ENCODE measurements at regions not wholly inside any gene's neighbourhood (a gene's known extent, or its start where the extent isn't known, plus 50 kb on each side); places are given as distances from the start of the nearest gene placed in this dataset.
"Not testable (repeated sequence)": the region's sequence is repeated elsewhere in the genome, so short reads cannot be mapped to it uniquely, and the experiment has no call there.

DNA sequence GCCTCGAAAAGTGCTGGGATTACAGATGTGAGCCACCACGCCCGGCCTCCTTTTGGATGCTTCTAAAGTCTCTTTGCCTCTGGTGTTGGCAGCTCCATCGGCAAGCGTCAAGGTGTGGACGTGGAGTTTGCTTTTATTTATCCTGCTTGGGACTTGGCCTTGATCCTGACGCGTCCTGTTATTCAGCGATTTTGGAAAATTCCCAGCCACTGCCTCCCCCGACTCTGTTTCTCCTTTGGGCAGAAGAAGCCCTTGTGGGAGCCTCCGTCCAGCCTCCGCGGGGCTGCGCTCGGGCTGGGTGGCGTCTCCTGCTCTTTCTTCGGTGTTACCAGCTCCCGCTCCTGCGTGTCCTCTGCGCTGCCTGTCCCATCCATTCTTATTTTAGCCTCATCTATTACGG, 151.7 kb downstream of the TMEM121 start:
- TF ChIP-seq CEBPB (IDR thresholded peaks at IDR 0.05); CTCF (IDR thresholded peaks at IDR 0.05); POLR2A (IDR thresholded peaks at IDR 0.05; ENCODE audit: low read length); USF2 (IDR thresholded peaks at IDR 0.05); RAD21 (conservative IDR thresholded peaks at IDR 0.05 in 1 of 2, IDR thresholded peaks at IDR 0.05 in 1 of 2); JUN (IDR thresholded peaks at IDR 0.05); BHLHE40 (IDR thresholded peaks at IDR 0.05; ENCODE audit: low read depth, low read length); KDM1A (IDR thresholded peaks at IDR 0.05; ENCODE audit: low read depth); RFX5 (IDR thresholded peaks at IDR 0.05): not testable (repeated sequence)
- TF ChIP-seq, protein P1, sequence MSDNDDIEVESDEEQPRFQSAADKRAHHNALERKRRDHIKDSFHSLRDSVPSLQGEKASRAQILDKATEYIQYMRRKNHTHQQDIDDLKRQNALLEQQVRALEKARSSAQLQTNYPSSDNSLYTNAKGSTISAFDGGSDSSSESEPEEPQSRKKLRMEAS (IDR thresholded peaks at IDR 0.05): not testable (repeated sequence)
- TF ChIP-seq, protein P2, sequence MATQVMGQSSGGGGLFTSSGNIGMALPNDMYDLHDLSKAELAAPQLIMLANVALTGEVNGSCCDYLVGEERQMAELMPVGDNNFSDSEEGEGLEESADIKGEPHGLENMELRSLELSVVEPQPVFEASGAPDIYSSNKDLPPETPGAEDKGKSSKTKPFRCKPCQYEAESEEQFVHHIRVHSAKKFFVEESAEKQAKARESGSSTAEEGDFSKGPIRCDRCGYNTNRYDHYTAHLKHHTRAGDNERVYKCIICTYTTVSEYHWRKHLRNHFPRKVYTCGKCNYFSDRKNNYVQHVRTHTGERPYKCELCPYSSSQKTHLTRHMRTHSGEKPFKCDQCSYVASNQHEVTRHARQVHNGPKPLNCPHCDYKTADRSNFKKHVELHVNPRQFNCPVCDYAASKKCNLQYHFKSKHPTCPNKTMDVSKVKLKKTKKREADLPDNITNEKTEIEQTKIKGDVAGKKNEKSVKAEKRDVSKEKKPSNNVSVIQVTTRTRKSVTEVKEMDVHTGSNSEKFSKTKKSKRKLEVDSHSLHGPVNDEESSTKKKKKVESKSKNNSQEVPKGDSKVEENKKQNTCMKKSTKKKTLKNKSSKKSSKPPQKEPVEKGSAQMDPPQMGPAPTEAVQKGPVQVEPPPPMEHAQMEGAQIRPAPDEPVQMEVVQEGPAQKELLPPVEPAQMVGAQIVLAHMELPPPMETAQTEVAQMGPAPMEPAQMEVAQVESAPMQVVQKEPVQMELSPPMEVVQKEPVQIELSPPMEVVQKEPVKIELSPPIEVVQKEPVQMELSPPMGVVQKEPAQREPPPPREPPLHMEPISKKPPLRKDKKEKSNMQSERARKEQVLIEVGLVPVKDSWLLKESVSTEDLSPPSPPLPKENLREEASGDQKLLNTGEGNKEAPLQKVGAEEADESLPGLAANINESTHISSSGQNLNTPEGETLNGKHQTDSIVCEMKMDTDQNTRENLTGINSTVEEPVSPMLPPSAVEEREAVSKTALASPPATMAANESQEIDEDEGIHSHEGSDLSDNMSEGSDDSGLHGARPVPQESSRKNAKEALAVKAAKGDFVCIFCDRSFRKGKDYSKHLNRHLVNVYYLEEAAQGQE (IDR thresholded peaks at IDR 0.05): not testable (repeated sequence)
